ENCODE measurements at regions not wholly inside any gene's neighbourhood (a gene's known extent, or its start where the extent isn't known, plus 50 kb on each side); places are given as distances from the start of the nearest gene placed in this dataset.

- Histone ChIP-seq H2AK5ac (ENCODE audit: insufficient read length, low read length) (no peak overlapping the region), H3K14ac (ENCODE audit: insufficient read depth, low read length) (no peak overlapping the region), H3K56ac (ENCODE audit: insufficient read length, low read depth, low read length) (no peak overlapping the region), H2BK15ac (ENCODE audit: low read depth, low read length) (no peak overlapping the region), H2BK12ac (ENCODE audit: insufficient read length, low read depth, low read length) (no peak overlapping the region), H2BK20ac (ENCODE audit: low read depth, low read length, poor library complexity, severe bottlenecking) (no peak overlapping the region), H3K27me3 (ENCODE audit: insufficient read depth, low read length) (no peaks in the 10 kb centered on the region), H3K4ac (ENCODE audit: low read depth, low read length) (no peak overlapping the region), H3K9me3 (ENCODE audit: control insufficient read depth, low read depth, low read length) (no peaks in the 10 kb centered on the region), H3K18ac (ENCODE audit: insufficient read length, low read depth, low read length) (no peak overlapping the region), H3K4me2 (ENCODE audit: insufficient read depth, insufficient read length, low read length) (no peak overlapping the region), H4K20me1 (ENCODE audit: control insufficient read depth, insufficient read depth, insufficient read length) (no peaks in the 10 kb centered on the region), H3K4me1 (ENCODE audit: insufficient read depth, low read length) (no peaks in the 10 kb centered on the region), H3T11ph (ENCODE audit: low read length) (no peak overlapping the region), H2BK5ac (ENCODE audit: insufficient read length, low read length) (no peak overlapping the region), H4K8ac (replicated peaks; ENCODE audit: insufficient read length, low read depth, low read length) (no peak overlapping the region), H2AFZ (ENCODE audit: low read length) (no peak overlapping the region), H3K79me1 (ENCODE audit: insufficient read depth, low read depth, low read length, poor library complexity, severe bottlenecking) (no peaks in the 10 kb centered on the region), H3K27ac (ENCODE audit: insufficient read length, low read depth, low read length) (no peak overlapping the region), H3K23ac (ENCODE audit: insufficient read length, low read depth, low read length) (no peak overlapping the region), H2BK120ac (ENCODE audit: low read depth, low read length, poor library complexity, severe bottlenecking) (no peak overlapping the region), H4K5ac (ENCODE audit: insufficient read length, low read depth, low read length) (no peak overlapping the region), H3K79me2 (ENCODE audit: insufficient read depth, low read length) (no peaks in the 10 kb centered on the region), H4K91ac (ENCODE audit: insufficient read length, low read depth, low read length) (no peak overlapping the region), H3K23me2 (ENCODE audit: insufficient read length, low read depth, low read length, poor library complexity, severe bottlenecking) (no peaks in the 10 kb centered on the region), H3K9ac (ENCODE audit: extremely low read depth, insufficient read length, low read length) (no peak overlapping the region)
- Mint-ChIP-seq H3K4me1 (peaks cover 2 to 6% of the 10 kb centered on the region in 2 experiments), H3K9me3 (no peaks in the 10 kb centered on the region; a peak in 1 of 5 replicates), H3K27me3 (ENCODE audit: low read depth) (no peaks in the 10 kb centered on the region), H3K36me3 (ENCODE audit: insufficient read depth in 1 of 3, low read depth in 3 of 3) (no peaks in the 10 kb centered on the region), H3K27ac (peak overlapping the region in 2 of 3 experiments; percentile 50 to 82; a peak in 5 of 7 replicates), H3K4me3 (no peak overlapping the region)
- no peak for DNase-seq
- TF ChIP-seq, protein P1, sequence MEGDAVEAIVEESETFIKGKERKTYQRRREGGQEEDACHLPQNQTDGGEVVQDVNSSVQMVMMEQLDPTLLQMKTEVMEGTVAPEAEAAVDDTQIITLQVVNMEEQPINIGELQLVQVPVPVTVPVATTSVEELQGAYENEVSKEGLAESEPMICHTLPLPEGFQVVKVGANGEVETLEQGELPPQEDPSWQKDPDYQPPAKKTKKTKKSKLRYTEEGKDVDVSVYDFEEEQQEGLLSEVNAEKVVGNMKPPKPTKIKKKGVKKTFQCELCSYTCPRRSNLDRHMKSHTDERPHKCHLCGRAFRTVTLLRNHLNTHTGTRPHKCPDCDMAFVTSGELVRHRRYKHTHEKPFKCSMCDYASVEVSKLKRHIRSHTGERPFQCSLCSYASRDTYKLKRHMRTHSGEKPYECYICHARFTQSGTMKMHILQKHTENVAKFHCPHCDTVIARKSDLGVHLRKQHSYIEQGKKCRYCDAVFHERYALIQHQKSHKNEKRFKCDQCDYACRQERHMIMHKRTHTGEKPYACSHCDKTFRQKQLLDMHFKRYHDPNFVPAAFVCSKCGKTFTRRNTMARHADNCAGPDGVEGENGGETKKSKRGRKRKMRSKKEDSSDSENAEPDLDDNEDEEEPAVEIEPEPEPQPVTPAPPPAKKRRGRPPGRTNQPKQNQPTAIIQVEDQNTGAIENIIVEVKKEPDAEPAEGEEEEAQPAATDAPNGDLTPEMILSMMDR (conservative IDR thresholded peaks at IDR 0.05), result no peak
Measured at GRCh38 chr6:126444659-126445273, 104.9 kb downstream of the CENPW start.

Data from H9 (cell line).